GM18519 (cell line): ENCODE measurements at regions not wholly inside any gene's neighbourhood (a gene's known extent, or its start where the extent isn't known, plus 50 kb on each side); places are given as distances from the start of the nearest gene placed in this dataset.
A peak's percentile ranks its signal among the peaks of the same experiment; 100 is the strongest.

Experiments
- ATAC-seq: cut with Tn5 transposase; IDR thresholded peaks from one replicate; pipeline ENCODE4 v1.9.1; 2021; ENCODE audit warnings: mild to moderate bottlenecking, moderate library complexity; ENCODE audit not compliant: unreplicated experiment, low FRiP score

- no peak for ATAC-seq
These were observed 505.5 kb upstream of the FAM98A start for GRCh38 chr2:34104601-34105000.

DNA sequence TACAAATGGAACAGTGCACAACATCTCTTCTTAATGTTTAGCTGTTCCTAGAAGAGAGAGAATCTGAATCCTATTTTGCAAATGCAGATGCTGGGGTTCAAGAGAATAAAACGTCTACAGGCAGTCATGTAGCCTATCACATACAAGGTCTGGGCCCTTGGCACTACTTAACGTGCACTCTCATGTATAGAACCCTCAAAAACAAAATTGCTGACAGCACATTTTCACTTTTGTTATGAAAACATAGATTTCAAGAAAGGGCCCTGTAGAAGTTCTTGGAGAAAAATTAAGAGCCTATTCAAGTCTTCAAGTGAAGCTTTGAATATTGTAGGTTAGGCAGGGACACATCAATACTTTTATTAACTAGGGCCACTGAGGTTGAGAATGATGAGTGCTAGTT, 504.3 kb upstream of the FAM98A start:
- no peak for ATAC-seq

- no peak for ATAC-seq
These were observed 503.2 kb upstream of the FAM98A start for GRCh38 chr2:34102339-34102738.

- no peak for ATAC-seq
These were observed 500.3 kb upstream of the FAM98A start for GRCh38 chr2:34099377-34099776.

GRCh38 chr2:34098256-34098655, 499.2 kb upstream of the FAM98A start:
- ATAC-seq: no peak

DNA sequence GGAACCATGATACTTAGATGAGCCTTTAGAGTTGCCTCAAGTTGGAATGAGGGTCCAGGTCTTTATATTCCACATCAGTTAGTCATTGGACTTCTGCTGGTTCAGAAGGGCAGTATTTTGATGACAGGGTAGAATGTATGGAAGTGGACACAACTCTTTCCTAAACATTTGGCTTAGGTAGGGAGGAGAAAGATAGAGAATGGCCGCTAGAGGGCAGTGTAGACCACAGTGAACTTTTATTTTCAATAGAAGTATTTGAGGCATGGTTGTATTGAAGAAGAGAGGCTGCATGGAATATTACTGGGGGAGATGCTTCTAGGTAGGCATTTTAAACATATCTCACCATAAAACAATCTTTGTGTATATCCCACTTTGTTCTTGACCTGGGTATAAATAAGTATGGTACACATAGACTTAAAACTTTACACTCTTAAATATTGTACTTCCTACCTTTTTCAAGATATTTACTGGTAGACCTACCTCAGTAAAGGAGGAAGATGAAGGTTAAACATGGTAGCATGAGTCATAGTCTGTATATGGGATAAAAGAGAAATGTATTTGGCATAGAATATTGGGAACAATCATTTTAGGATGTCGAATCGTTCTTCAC, 497.6 kb upstream of the FAM98A start:
- peak; percentile 80 for ATAC-seq

DNA sequence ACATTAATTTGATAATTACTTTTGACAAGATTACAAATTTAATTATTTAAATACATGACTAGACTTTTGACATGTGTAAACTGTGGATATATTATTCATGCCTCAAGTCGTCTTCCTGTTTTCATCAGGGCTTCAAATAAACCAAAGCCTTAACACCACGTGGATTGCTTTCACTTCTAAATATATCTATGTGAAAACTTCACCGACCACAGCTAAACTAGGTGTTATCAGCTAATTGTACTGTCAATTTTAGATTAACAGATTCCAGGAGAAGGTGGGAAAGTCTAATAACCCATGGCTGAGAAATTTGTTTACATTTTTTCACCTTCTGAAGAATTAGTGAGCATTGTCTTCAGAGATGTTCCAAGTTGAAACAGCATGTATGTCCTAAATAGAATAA, 494.7 kb upstream of the FAM98A start:
- no peak for ATAC-seq

- no peak for ATAC-seq
These were observed 471.1 kb upstream of the FAM98A start for GRCh38 chr2:34070196-34070595.

GRCh38 chr2:34069604-34070003, 470.5 kb upstream of the FAM98A start:
- no peak for ATAC-seq

GRCh38 chr2:34050413-34050812, 451.3 kb upstream of the FAM98A start:
- ATAC-seq: no peak

DNA sequence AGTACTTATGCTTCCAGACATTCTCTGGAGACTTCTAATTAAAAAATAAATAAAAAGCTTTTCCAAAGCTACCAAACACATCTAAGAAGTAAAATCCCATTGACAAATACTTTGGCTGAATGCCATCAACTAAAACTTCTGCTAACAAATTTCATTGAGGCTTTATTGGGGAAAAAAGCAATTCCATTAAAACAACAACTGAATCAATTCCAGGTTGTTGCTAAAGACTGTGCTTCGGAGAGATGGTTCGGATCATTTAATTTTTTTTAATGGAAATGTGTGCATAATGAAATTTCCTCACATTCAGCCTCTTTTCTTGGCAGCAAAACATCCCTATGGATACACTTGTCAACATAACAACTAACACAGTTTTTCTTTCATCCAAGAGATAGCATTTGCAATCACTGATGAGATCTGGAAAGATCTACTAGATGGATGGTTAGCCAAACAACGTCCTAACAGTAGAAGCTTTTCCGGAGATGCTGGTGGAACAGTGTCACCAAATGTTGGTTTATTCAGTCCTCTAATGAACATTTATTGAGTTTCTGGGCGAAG, 446.1 kb upstream of the FAM98A start:
- ATAC-seq: no peak

- ATAC-seq: no peak
These were observed 438.8 kb upstream of the FAM98A start for GRCh38 chr2:34037886-34038285.

- ATAC-seq: no peak
These were observed 438.1 kb upstream of the FAM98A start for GRCh38 chr2:34037157-34037556.

DNA sequence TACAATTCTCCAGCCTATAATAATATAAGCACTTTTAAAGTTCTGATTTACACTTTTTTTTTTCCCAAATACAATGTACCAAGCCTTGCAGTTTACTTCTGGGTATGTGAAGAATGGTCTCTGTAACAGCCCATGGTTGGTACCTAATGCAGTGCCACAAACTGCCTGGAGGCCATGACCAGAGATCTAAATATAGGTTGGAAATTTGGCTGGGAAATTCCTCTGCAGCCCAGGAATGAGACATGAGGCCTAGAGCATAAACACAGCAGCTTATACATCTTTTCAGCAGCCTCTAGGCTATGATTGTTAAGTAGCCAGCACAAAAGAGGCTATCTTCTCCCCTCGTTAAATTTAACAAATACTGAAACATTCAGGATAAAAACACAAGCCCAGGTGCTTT, 432.0 kb upstream of the FAM98A start:
- ATAC-seq: no peak

DNA sequence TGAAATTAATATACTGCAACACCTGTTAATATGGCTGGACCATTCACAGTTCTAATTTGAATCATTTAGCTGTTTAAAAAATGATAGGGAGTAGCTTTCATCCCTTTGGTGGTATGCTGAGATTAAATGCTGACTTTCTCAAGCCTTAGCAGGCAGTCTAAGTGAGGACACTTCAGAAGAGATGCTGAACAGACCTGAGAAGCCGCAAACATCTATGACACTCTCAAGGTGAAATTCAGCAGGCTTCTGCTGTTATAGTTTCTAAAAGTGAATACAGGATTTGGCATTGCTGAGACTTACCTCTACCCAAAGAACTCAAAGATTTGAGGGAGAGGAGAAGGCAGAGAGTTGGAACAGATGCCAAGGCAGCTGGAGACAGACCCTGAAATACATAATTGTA, 431.2 kb upstream of the FAM98A start:
- ATAC-seq: no peak

- ATAC-seq: no peak
These were observed 430.0 kb upstream of the FAM98A start for GRCh38 chr2:34029073-34029472.

DNA sequence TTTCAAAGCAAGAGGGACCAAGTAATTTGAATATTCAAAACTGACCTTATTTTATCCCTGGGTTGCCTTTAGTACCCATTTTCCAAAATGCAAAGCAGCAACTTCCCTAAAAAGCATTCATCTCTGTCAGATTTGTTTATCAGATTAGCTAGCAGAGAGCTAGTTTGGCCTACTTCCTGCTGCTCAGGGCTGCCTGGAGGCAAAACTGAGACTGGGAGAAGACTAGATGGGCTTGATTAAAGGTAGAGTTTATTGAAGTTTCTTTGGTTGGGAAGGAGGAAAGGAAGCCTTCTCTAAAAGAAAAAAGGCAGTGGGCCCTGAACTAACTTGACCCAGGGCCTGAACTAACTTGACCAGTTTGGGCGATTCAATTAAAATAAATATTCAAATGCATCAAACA, 426.1 kb upstream of the FAM98A start:
- no peak for ATAC-seq

DNA sequence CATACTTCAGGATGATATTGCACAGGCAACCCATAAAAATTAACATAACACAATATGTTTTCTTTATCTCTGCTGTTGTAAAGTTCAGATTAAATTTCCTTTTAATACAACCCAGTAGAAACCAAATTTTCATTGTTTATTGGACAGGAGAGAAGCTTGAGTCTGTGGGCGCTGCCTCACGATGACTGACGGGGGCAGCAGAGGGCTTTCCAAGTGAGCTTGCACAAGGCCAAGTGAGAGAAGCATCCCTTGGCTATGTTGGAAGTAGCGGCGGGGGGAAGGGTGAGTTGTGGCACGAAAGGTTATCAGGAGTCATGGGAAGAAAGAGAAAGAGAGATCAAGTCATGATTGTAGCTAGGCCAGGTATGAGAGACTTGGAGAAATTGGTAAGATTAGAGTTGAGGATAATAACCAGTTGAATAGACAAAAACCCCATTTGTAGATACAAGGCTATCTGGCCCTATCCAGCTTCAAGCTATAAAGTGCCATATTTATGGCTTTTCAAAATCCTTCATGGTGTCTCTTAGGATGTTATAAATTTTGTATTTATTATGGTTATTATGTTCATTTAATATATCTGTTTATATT, 413.7 kb upstream of the FAM98A start:
- peak; percentile 61 for ATAC-seq

GRCh38 chr2:34011684-34012083, 412.6 kb upstream of the FAM98A start:
- no peak for ATAC-seq

- ATAC-seq: no peak
These were observed 406.8 kb upstream of the FAM98A start for GRCh38 chr2:34005901-34006300.

GRCh38 chr2:34004936-34005335, 405.8 kb upstream of the FAM98A start:
- no peak for ATAC-seq

DNA sequence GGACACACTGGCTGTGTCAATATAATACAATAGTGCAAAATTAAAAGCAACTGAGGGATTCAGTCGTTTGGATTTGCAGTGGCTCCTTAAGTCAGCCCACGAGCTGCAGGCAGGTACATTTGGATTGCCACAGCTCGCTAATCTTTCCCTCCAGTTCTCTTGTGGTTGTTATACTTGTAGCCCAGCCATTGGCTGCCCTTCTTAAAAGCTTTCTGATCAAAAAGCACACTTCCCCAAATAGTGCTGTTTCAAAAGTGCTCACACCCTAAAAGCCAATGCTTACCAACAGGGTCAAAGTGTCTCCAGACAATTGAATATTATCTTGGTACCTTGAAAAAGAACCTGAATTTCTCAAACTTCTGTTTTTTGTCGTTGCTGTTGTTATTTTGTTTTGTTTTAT, 404.7 kb upstream of the FAM98A start:
- ATAC-seq: no peak
